Left colon (tissue), 2 donors: ENCODE measurements at regions not wholly inside any gene's neighbourhood (a gene's known extent, or its start where the extent isn't known, plus 50 kb on each side); places are given as distances from the start of the nearest gene placed in this dataset.
"Not testable (repeated sequence)": the region's sequence is repeated elsewhere in the genome, so short reads cannot be mapped to it uniquely, and the experiment has no call there.

Experiments
- ATAC-seq: fragments of 200-7000 bp; cut with Tn5 transposase; one replicate; pipeline ENCODE4 v1.9.1; 2020; ENCODE audit warnings: mild to moderate bottlenecking, moderate library complexity
- DNase-seq, 2 donors: peaks; one replicate each; pipeline ENCODE4 v3.0.0-alpha.2; 2020
- intact Hi-C, 2 donors: fragments of 100-400 bp; cut with DNase I in 1 of 2; cut with micrococcal nuclease in 1 of 2; formaldehyde crosslinking; loops; one replicate each; pipeline versions ENCODE4 v1.11.2 to v1.14.0; 2022; cut with DNase I, micrococcal nuclease
- donor health status: DM: no; HTN: no; CAD: no.
- donor health status: DM: yes; HTN: yes; CAD: no.

DNA sequence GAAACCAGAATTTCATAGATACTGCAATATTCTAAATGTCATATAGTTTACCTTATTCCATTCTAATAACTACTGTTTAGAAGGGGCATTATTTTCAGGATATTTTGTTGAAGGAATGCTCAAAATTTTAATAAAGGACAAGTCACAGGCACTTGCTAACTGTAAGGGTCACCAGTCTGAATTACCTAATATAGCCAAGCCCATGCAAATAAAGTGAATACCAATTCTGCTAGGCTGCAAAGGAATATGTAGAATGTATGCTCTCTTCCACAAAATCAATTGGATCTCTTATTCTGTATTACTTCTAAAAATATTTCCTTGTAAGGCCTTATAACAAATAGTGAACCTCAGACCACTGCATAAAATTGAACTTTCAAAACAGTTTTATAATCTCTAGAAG lies 52.3 kb upstream of the FAT4 start:
- intact Hi-C loops, result no loop called here
- DNase-seq, result no peak
- no peak for ATAC-seq

- intact Hi-C loops, result no loop called here
- no peak for DNase-seq
- ATAC-seq, result no peak
These were observed 52.7 kb upstream of the FAT4 start for GRCh38 chr4:125262079-125262478.

- intact Hi-C loops, result no loop called here
- ATAC-seq, result no peak
These were observed 60.6 kb upstream of the FAT4 start for GRCh38 chr4:125254106-125254505.

GRCh38 chr4:125244848-125245450 lies 69.8 kb upstream of the FAT4 start:
- ATAC-seq, result no peak
- intact Hi-C loops, result loop anchor here in 1 of 2 donors (5.0 kb wide), 1 partner anchor 913 kb away; no protein-coding TSS in a partner anchor
- no peak for DNase-seq

More at GRCh38 chr4:125254106-125254505, 60.6 kb upstream of the FAT4 start:
- DNase-seq, result no peak

DNA sequence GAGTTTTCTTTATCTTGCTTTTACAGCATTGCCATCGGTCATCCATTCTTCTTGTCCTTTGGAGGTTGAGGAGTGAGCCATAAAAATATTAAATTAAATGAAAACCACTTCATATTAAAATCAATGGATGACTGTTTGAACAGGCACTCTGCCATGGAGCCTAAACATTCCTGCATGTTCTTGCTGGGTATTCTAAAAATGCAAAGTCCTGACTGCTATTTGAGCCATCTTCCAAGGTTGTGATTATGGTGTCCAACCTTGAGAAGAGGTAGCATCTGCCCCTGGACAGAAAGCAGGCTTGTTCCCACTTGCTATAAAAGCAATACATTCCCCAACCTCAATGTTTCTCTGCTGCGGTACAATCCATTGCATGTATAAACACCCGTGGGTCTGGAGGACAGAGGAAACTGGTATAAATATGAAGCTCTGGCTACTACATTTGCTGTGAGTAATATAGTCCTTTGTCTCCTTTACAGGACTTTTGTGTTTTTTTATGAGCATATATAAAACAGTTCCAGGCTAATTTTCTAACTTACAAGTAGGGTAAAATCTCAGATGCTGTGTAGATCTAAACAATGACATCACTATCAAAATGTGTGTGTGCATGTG lies 70.9 kb upstream of the FAT4 start:
- no peak for DNase-seq
- intact Hi-C loops, result no loop called here
- no peak for ATAC-seq

DNA sequence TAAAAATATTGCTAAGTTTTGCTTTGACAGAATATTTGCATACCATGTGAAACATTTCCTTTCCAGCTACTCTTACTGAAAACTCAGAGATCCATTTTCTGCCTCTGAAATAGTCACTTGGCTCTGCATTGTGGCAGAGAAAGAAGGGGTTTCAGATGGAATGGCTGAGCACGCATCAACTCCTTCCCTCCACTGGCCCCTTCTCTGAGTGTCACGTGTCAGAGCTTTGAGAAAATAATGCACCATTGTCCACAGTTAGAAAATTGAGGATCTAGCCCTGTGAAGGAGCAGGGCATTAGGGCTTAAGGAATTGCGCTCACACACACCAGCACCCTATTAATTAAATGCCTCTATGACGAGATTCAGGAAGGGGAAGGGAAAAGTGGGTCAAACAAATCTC lies 78.8 kb upstream of the FAT4 start:
- ATAC-seq (no peak), DNase-seq (no peak)
- intact Hi-C loops, result no loop called here

- intact Hi-C loops, result no loop called here
- DNase-seq, result no peak
- ATAC-seq, result no peak
These were observed 83.1 kb upstream of the FAT4 start for GRCh38 chr4:125231661-125232060.

- ATAC-seq (no peak), DNase-seq (no peak)
- intact Hi-C loops, result no loop called here
These were observed 85.1 kb upstream of the FAT4 start for GRCh38 chr4:125229596-125230058.

- ATAC-seq, result no peak
- intact Hi-C loops, result no loop called here
- no peak for DNase-seq
These were observed 88.9 kb upstream of the FAT4 start for GRCh38 chr4:125225806-125226205.

DNA sequence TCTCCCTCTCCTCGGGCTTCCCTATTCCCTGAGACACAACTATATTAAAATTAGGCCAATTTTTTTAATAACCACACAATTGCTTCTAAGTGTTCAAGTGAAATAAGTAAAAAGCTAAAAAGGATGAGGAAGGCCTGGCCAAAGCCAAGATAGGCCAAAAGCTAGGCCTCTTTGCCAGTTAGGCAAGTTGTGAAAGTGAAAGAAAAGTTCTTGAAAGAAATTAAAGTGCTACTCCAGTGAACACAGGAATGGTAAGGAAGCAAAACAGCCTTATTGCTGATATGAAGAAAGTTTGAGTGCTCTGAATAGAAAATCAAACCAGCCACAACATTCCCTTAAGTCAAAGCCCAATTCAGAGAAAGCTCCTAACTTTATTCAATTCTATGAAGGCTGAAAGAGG lies 114.2 kb upstream of the FAT4 start:
- intact Hi-C loops, result no loop called here
- DNase-seq (no peak), ATAC-seq (no peak)

DNA sequence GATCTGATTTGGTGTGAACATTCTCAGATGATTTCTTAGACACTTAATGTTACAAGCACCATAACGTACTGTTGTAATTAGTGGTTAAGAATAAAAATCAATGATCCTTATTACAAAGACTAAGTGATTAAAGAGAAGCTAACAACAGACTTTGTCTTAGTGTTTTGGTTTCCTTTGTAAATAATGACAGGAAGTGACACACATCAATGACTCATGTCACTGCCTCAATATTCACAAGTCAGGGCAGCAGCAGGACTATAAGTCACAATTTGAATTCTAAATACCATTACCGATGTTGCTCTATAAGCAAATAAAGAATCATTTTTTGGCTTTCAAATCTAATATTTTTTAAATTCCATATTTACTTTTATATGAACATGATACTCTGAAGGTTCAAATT lies 115.8 kb upstream of the FAT4 start:
- no peak for ATAC-seq
- DNase-seq, result no peak
- intact Hi-C loops, result no loop called here

DNA sequence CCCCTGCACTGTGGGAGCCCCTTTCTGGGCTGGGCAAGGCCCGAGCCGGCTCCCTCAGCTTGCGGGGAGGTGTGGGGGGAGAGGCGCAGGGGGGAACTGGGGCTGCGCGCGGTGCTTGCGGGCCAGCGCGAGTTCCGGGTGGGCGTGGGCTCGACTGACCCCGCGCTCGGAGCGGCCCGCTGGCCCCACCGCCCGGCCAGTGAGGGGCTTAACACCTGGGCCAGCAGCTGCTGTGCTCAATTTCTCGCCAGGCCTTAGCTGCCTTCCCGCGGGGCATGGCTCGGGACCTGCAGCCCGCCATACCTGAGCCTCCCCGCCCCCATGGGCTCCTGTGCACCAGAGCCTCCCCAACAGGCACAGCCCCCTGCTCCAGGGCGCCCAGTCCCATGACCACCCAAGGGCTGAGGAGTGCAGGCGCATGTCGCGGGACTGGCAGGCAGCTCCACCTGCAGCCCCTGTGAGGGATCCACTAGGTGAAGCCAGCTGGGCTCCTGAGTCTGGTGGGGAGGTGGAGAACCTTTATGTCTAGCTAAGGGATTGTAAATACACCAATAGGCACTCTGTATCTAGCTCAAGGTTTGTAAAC lies 122.8 kb upstream of the FAT4 start:
- intact Hi-C loops, DNase-seq, ATAC-seq: not testable (repeated sequence)

DNA sequence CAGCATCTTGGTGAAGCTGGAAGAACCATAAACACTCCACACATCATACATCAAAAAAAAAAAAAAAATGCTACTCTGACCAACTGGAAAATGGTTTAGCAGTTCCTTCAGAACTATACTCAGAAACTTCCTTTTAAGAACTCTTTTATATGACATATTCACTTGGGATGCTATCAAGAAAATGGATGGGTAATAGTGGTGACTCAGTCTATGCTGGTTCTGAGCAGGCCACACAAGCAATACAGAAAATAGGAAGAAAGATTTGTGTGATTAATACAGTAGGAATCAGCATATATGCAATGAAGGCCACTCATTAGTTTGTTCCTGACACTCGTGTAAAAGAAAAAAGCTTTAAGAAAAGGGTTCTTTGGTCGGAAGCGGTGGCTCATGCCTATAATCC lies 123.5 kb upstream of the FAT4 start:
- intact Hi-C loops, result no loop called here
- DNase-seq (no peak), ATAC-seq (no peak)

DNA sequence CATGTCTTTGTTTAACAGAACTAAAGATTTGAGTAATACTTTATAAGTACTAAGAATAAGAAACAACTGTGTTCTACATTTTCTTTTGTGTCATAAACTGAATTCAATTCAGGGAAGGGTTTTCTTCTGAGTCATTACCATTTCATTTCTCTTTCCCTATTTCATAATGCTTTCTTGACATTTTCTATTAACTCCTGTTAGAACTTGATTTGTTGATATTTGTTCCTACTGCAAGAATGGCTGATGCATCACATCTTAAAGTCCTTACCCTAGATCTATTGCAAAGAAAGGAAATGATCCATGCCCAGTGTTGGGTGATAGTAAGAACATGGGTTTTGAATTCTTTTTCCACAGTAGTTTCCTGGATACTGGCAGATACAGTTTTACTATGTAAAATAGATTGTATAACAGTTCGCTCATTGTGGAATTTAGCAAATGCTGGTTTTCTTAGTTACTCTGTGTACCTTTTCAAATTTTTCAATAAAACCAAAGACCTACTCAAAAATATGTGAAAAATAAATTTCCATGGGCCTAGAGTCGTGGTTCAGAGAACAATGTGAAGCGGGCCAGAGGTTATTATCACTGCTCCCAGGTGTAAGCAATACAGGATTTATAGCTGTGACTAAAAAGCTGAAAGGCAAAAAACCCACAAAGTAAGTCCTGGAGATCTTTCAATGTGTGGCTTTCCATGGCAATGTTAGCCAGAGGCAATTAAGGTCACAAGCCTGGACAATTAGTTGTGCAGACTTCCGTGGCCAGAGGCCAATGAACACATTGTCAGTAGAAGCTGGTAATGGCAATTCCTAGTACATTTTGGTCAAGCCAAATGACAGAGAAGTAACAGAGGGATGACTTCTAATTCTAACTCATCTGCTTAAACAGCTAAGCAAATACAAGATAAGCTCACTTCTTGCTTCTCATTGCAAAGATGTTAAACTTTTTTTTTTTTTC lies 127.3 kb upstream of the FAT4 start:
- no peak for DNase-seq
- no peak for ATAC-seq
- intact Hi-C loops, result no loop called here

DNA sequence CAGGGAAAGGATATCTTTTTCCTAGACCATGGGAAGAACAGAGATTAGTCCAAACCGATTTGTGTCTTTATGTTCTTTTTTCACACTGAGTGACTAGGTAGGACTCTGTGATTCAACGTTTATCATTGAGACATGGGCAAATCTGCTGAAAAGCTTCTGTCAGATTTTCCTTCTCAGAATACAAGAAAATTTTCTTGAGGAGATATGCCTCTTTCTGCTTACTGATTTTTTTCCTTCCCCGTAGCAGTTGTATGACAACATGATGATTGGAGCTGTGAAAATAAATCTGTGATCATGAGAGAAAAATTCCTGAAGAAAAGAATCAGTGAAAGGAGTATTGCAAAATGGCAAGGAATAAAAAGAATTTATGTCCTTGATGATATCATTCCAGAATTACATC lies 130.6 kb upstream of the FAT4 start:
- intact Hi-C loops, result no loop called here
- DNase-seq, result no peak
- ATAC-seq, result no peak

- ATAC-seq, result no peak
- no peak for DNase-seq
- intact Hi-C loops, result no loop called here
These were observed 133.0 kb upstream of the FAT4 start for GRCh38 chr4:125181804-125182203.

- ATAC-seq (no peak), DNase-seq (no peak)
- intact Hi-C loops, result no loop called here
These were observed 135.0 kb upstream of the FAT4 start for GRCh38 chr4:125179727-125180126.

- ATAC-seq, result no peak
These were observed 145.6 kb upstream of the FAT4 start for GRCh38 chr4:125169192-125169591.

DNA sequence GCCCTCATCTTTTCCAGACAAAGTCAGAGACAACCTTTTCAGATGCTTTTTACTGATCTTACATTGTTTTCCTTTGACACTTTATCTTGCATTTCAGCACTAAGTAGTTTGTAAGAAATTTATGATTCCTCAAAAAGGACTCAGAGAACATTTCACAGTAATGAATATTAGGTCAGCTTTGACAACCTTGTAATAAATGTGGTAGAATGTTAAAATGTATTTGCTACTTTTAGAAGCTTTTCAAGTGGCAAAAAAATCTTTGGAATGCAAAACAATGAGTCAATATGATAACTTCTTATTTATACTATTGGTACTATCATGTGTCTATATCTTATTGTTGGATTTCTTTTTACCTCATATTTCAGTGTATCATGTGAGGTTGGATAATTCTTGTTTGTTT lies 146.2 kb upstream of the FAT4 start:
- intact Hi-C loops, result no loop called here
- ATAC-seq, result no peak
- DNase-seq, result no peak

More at GRCh38 chr4:125169192-125169591, 145.6 kb upstream of the FAT4 start:
- no peak for DNase-seq
- intact Hi-C loops, result no loop called here
